Ishikawa (cell line): ENCODE measurements at regions not wholly inside any gene's neighbourhood (a gene's known extent, or its start where the extent isn't known, plus 50 kb on each side); places are given as distances from the start of the nearest gene placed in this dataset.

Experiments used
- CEBPB ChIP-seq: IDR thresholded peaks from 2 replicates; pipeline ENCODE4 v1.6.1; 2012
- CREB1 ChIP-seq: IDR thresholded peaks from 2 replicates; pipeline ENCODE4 v1.6.1; 2012; ENCODE audit warnings: low read depth
- EGR1 ChIP-seq: IDR thresholded peaks from 2 replicates; pipeline ENCODE4 v1.6.1; 2012
- EP300 ChIP-seq: IDR thresholded peaks from 2 replicates; pipeline ENCODE4 v1.6.1; 2012; ENCODE audit warnings: borderline replicate concordance
- FOXM1 ChIP-seq: IDR thresholded peaks from 2 replicates; pipeline ENCODE4 v1.6.1; 2012; ENCODE audit warnings: low read depth, borderline replicate concordance
- MAX ChIP-seq: IDR thresholded peaks from 2 replicates; pipeline ENCODE4 v1.6.1; 2012
- RAD21 ChIP-seq: IDR thresholded peaks from 2 replicates; pipeline ENCODE4 v1.6.1; 2012; ENCODE audit warnings: low read depth
- TAF1 ChIP-seq: IDR thresholded peaks from 2 replicates; pipeline ENCODE4 v1.6.1; 2012; ENCODE audit warnings: low read depth, mild to moderate bottlenecking
- USF1 ChIP-seq: IDR thresholded peaks from 2 replicates; pipeline ENCODE4 v1.6.1; 2012
- YY1 ChIP-seq: IDR thresholded peaks from 2 replicates; pipeline ENCODE4 v1.6.1; 2012; ENCODE audit warnings: low read depth
- ZBTB7A ChIP-seq: IDR thresholded peaks from 2 replicates; pipeline ENCODE4 v1.6.1; 2012; ENCODE audit warnings: low read depth

DNA sequence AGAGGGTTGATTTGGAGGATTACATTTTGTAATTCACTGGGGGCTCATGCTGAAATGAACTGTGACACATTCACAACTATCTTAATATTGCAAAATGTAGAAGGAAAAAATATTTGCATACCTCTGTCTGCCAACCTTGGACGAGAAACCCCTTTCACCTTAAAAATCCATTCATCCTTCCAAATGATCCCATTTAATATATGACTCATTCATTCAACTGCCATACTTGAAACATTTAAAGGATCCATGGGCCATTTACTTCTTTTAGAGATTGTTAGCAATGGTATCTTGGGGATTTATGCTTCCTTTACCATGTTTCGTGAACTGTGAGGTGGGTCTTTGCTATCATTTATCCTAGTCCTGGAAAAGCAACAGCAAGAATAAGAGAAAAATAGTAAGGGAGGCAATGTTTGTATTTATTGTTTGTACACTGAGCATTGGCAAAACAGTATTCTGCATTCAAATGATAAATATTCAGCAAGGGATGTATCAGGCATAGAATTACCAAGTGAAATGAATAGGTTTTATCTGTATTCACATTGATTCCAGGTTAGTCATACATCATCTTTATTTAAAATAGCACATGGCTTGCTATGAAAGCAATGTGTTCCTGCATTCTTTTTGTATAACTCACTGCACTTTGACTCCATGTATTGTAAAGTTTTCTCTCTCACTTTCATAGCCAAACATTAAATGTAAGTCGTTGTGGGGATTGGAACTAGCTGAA, 378.1 kb downstream of the NSUN3 start:
- TF ChIP-seq TAF1 (no peak), ZBTB7A (no peak), CEBPB (no peak), EP300 (no peak; the same call in 1 of the 2 replicates), FOXM1 (no peak), MAX (no peak; the same call in 1 of the 2 replicates), USF1 (no peak), EGR1 (no peak), YY1 (no peak), RAD21 (no peak), CREB1 (no peak)
